GM12873 (cell line): ENCODE measurements at regions not wholly inside any gene's neighbourhood (a gene's known extent, or its start where the extent isn't known, plus 50 kb on each side); places are given as distances from the start of the nearest gene placed in this dataset.

Experiments
- CTCF ChIP-seq: IDR thresholded peaks from 2 replicates; pipeline ENCODE4 v1.5.1; 2012; ENCODE audit warnings: low read depth, mild to moderate bottlenecking, moderate library complexity, low read length, control low read depth; ENCODE audit not compliant: insufficient read depth; ENCODE audit errors: missing control alignments

GRCh38 chr2:142681952-142682351 lies 195.5 kb upstream of the KYNU start:
- no peak for TF ChIP-seq CTCF

- no peak for TF ChIP-seq CTCF
These were observed 199.3 kb upstream of the KYNU start for GRCh38 chr2:142678164-142678563.

GRCh38 chr2:142675398-142675797 lies 202.1 kb upstream of the KYNU start:
- TF ChIP-seq CTCF, result no peak

GRCh38 chr2:142673836-142674235 lies 203.6 kb upstream of the KYNU start:
- TF ChIP-seq CTCF, result no peak

GRCh38 chr2:142672698-142673097 lies 204.8 kb upstream of the KYNU start:
- TF ChIP-seq CTCF, result no peak

- TF ChIP-seq CTCF, result no peak
These were observed 207.1 kb upstream of the KYNU start for GRCh38 chr2:142670362-142670761.

GRCh38 chr2:142668420-142668819 lies 209.0 kb upstream of the KYNU start:
- no peak for TF ChIP-seq CTCF

GRCh38 chr2:142665241-142665640 lies 212.2 kb upstream of the KYNU start:
- TF ChIP-seq CTCF, result no peak
